ENCODE measurements at regions not wholly inside any gene's neighbourhood (a gene's known extent, or its start where the extent isn't known, plus 50 kb on each side); places are given as distances from the start of the nearest gene placed in this dataset.

GRCh38 chr14:94685681-94686485, 73.7 kb downstream of the SERPINA3 start:
- Histone ChIP-seq H3K9ac (ENCODE audit: low read depth in 1 of 2, low read length in 2 of 2) (no peak overlapping the region), H3K9me3 (ENCODE audit: control insufficient read depth in 4 of 4, low read length in 3 of 4) (no peaks in the 10 kb centered on the region), H3K27me3 (ENCODE audit: control insufficient read depth in 4 of 4, insufficient read depth in 4 of 4, low read length in 3 of 4) (no peaks in the 10 kb centered on the region), H3K27ac (ENCODE audit: low read depth in 1 of 2, low read length in 2 of 2) (no peak overlapping the region), H3K36me3 (ENCODE audit: control insufficient read depth in 4 of 4, insufficient read depth in 3 of 4, low read depth in 1 of 4, low read length in 3 of 4) (no peaks in the 10 kb centered on the region), H3K4me3 (ENCODE audit: low read depth in 1 of 3, low read length in 3 of 3) (no peak overlapping the region), H3K4me1 (ENCODE audit: control insufficient read depth in 4 of 4, insufficient read depth in 4 of 4, low read length in 3 of 4) (peaks cover 0 to 14% (median 13%) of the 10 kb centered on the region in 4 donors)
- TF ChIP-seq RXRA (IDR thresholded peaks at IDR 0.05) (no peak), TAF1 (conservative IDR thresholded peaks at IDR 0.05) (no peak), FOXA1 (IDR thresholded peaks at IDR 0.05) (no peak), GABPA (IDR thresholded peaks at IDR 0.05 in 1 of 2, conservative IDR thresholded peaks at IDR 0.05 in 1 of 2) (no peak), YY1 (IDR thresholded peaks at IDR 0.05) (no peak), HNF4G (IDR thresholded peaks at IDR 0.05) (no peak), JUND (IDR thresholded peaks at IDR 0.05) (no peak), NR2F2 (IDR thresholded peaks at IDR 0.05) (no peak)
- TF ChIP-seq, protein P1, sequence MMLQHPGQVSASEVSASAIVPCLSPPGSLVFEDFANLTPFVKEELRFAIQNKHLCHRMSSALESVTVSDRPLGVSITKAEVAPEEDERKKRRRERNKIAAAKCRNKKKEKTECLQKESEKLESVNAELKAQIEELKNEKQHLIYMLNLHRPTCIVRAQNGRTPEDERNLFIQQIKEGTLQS (IDR thresholded peaks at IDR 0.05) = no peak
- TF ChIP-seq, protein P2, sequence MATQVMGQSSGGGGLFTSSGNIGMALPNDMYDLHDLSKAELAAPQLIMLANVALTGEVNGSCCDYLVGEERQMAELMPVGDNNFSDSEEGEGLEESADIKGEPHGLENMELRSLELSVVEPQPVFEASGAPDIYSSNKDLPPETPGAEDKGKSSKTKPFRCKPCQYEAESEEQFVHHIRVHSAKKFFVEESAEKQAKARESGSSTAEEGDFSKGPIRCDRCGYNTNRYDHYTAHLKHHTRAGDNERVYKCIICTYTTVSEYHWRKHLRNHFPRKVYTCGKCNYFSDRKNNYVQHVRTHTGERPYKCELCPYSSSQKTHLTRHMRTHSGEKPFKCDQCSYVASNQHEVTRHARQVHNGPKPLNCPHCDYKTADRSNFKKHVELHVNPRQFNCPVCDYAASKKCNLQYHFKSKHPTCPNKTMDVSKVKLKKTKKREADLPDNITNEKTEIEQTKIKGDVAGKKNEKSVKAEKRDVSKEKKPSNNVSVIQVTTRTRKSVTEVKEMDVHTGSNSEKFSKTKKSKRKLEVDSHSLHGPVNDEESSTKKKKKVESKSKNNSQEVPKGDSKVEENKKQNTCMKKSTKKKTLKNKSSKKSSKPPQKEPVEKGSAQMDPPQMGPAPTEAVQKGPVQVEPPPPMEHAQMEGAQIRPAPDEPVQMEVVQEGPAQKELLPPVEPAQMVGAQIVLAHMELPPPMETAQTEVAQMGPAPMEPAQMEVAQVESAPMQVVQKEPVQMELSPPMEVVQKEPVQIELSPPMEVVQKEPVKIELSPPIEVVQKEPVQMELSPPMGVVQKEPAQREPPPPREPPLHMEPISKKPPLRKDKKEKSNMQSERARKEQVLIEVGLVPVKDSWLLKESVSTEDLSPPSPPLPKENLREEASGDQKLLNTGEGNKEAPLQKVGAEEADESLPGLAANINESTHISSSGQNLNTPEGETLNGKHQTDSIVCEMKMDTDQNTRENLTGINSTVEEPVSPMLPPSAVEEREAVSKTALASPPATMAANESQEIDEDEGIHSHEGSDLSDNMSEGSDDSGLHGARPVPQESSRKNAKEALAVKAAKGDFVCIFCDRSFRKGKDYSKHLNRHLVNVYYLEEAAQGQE (IDR thresholded peaks at IDR 0.05) = no peak
- 87% methylated on average over 9 of the region's 9 CpGs for WGBS
- DNase-seq (ENCODE audit: low spot score) = no peak

DNA sequence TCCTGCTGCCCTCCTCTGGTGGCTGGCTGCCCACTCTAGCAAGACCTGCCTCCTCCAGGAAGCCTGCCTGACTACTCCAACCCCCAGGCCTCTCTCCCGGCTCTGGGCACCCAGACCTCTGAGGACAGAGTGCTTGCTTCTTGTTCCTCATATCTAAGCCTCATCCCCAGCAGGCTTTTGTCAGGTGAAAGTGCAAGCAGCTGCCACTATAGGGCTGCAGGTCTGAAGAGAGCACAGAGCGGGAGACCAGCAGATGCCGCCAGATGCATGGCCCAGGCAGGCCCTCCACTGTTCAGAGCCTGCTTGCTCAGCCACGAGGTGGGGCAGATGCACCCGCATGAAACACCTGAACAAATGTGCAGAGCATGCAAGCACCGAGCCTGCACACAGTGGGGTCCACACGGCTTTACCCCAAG, 73.0 kb downstream of the SERPINA3 start:
- Histone ChIP-seq H3K9me3 (ENCODE audit: control insufficient read depth in 4 of 4, low read length in 3 of 4) (no peaks in the 10 kb centered on the region), H3K36me3 (ENCODE audit: control insufficient read depth in 4 of 4, insufficient read depth in 3 of 4, low read depth in 1 of 4, low read length in 3 of 4) (no peaks in the 10 kb centered on the region), H3K27ac (ENCODE audit: low read depth in 1 of 2, low read length in 2 of 2) (no peak overlapping the region), H3K9ac (ENCODE audit: low read depth in 1 of 2, low read length in 2 of 2) (no peak overlapping the region), H3K4me3 (ENCODE audit: low read depth in 1 of 3, low read length in 3 of 3) (no peak overlapping the region), H3K4me1 (ENCODE audit: control insufficient read depth in 4 of 4, insufficient read depth in 4 of 4, low read length in 3 of 4) (peaks cover 0 to 21% (median 20%) of the 10 kb centered on the region in 4 donors), H3K27me3 (ENCODE audit: control insufficient read depth in 4 of 4, insufficient read depth in 4 of 4, low read length in 3 of 4) (no peaks in the 10 kb centered on the region)
- no peak for DNase-seq (ENCODE audit: low spot score)
- 83% methylated on average over 7 of the region's 7 CpGs for WGBS
- no peak for TF ChIP-seq GABPA (IDR thresholded peaks at IDR 0.05 in 1 of 2, conservative IDR thresholded peaks at IDR 0.05 in 1 of 2)
- no peak for TF ChIP-seq FOXA2 (IDR thresholded peaks at IDR 0.05)
- TF ChIP-seq, protein P3, sequence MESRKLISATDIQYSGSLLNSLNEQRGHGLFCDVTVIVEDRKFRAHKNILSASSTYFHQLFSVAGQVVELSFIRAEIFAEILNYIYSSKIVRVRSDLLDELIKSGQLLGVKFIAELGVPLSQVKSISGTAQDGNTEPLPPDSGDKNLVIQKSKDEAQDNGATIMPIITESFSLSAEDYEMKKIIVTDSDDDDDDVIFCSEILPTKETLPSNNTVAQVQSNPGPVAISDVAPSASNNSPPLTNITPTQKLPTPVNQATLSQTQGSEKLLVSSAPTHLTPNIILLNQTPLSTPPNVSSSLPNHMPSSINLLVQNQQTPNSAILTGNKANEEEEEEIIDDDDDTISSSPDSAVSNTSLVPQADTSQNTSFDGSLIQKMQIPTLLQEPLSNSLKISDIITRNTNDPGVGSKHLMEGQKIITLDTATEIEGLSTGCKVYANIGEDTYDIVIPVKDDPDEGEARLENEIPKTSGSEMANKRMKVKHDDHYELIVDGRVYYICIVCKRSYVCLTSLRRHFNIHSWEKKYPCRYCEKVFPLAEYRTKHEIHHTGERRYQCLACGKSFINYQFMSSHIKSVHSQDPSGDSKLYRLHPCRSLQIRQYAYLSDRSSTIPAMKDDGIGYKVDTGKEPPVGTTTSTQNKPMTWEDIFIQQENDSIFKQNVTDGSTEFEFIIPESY (IDR thresholded peaks at IDR 0.05) = no peak
- TF ChIP-seq JUND (IDR thresholded peaks at IDR 0.05) = no peak
- TF ChIP-seq, protein P4, sequence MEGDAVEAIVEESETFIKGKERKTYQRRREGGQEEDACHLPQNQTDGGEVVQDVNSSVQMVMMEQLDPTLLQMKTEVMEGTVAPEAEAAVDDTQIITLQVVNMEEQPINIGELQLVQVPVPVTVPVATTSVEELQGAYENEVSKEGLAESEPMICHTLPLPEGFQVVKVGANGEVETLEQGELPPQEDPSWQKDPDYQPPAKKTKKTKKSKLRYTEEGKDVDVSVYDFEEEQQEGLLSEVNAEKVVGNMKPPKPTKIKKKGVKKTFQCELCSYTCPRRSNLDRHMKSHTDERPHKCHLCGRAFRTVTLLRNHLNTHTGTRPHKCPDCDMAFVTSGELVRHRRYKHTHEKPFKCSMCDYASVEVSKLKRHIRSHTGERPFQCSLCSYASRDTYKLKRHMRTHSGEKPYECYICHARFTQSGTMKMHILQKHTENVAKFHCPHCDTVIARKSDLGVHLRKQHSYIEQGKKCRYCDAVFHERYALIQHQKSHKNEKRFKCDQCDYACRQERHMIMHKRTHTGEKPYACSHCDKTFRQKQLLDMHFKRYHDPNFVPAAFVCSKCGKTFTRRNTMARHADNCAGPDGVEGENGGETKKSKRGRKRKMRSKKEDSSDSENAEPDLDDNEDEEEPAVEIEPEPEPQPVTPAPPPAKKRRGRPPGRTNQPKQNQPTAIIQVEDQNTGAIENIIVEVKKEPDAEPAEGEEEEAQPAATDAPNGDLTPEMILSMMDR (IDR thresholded peaks at IDR 0.05; ENCODE audit: low read depth, low read length, missing input control) = no peak
- TF ChIP-seq MAX (IDR thresholded peaks at IDR 0.05) = no peak
